Astrocyte (in vitro differentiated cells and primary cell): ENCODE measurements at regions not wholly inside any gene's neighbourhood (a gene's known extent, or its start where the extent isn't known, plus 50 kb on each side); places are given as distances from the start of the nearest gene placed in this dataset.

Experiments
- CTCF ChIP-seq: IDR thresholded peaks from 2 replicates; pipeline ENCODE4 v1.5.1; 2011; ENCODE audit warnings: low read depth, mild to moderate bottlenecking, inconsistent platforms, low read length, moderate library complexity; ENCODE audit not compliant: insufficient read depth
- EZH2 ChIP-seq: IDR thresholded peaks from 2 replicates; pipeline ENCODE4 v1.6.1; 2012; ENCODE audit warnings: mild to moderate bottlenecking, low read length, inconsistent platforms; ENCODE audit not compliant: insufficient read depth

- TF ChIP-seq EZH2, result no peak
- no peak for TF ChIP-seq CTCF
Measured at GRCh38 chr18:73023975-73024374, 156.2 kb upstream of the NETO1 start.
